Cardiac muscle cell (in vitro differentiated cells and primary cell): ENCODE measurements at regions not wholly inside any gene's neighbourhood (a gene's known extent, or its start where the extent isn't known, plus 50 kb on each side); places are given as distances from the start of the nearest gene placed in this dataset.

Experiments
- DNase-seq, 2 donors: peaks; one replicate each; pipeline versions ENCODE4 v3.0.0 to v3.0.0-alpha.2; 2010 to 2017; ENCODE audit warnings: low read depth in 1 of 2, low spot score in 1 of 2
- H3K27ac ChIP-seq: fragments of 200-600 bp; sonication (generic); 2 replicates; pipeline ENCODE4 v1.5.1; 2016
- H3K27me3 ChIP-seq: fragments of 200-600 bp; sonication (generic); 2 replicates; pipeline ENCODE4 v1.6.0; 2016; ENCODE audit warnings: control low read depth
- H3K36me3 ChIP-seq: fragments of 200-600 bp; sonication (generic); 2 replicates; pipeline ENCODE4 v1.5.1; 2016; ENCODE audit warnings: control low read depth
- H3K4me1 ChIP-seq: fragments of 200-600 bp; sonication (generic); 2 replicates; pipeline ENCODE4 v1.8.1; 2017; ENCODE audit warnings: low read depth, mild to moderate bottlenecking, mixed run types
- H3K4me3 ChIP-seq: fragments of 200-600 bp; sonication (generic); 2 replicates; pipeline ENCODE4 v1.5.1; 2016; ENCODE audit warnings: mild to moderate bottlenecking
- H3K9me3 ChIP-seq: fragments of 200-600 bp; sonication (generic); 2 replicates; pipeline ENCODE4 v1.5.1; 2017; ENCODE audit warnings: low read depth, mild to moderate bottlenecking, control low read depth
- CTCF ChIP-seq: IDR thresholded peaks from 2 replicates; pipeline ENCODE4 v1.5.1; 2012; ENCODE audit warnings: low read depth, mild to moderate bottlenecking, low read length

DNA sequence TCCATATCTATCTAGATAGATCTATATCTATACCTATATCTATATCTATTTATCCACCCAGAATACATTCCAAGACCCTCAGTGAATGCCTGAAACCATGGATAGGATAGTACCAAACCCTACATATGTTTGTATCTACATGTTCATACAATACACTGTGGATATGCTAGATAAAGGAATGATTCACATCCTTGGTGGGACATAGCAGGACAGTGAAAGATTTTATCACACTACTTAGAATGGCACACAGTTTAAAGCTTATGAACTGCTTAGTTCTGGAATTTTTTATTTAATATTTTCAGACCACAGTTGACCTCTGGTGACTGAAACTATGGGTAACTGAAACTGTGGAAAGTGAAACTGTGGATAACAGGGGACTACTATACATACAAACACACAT, 198.8 kb upstream of the TTC14 start:
- H3K27ac ChIP-seq, result no peak overlapping the region
- H3K4me1 ChIP-seq, result no peaks in the 10 kb centered on the region
- H3K36me3 ChIP-seq, result no peaks in the 10 kb centered on the region
- TF ChIP-seq CTCF, result no peak
- H3K4me3 ChIP-seq, result no peak overlapping the region
- H3K27me3 ChIP-seq, result no peaks in the 10 kb centered on the region
- DNase-seq, result no peak
- no peaks in the 10 kb centered on the region for H3K9me3 ChIP-seq

DNA sequence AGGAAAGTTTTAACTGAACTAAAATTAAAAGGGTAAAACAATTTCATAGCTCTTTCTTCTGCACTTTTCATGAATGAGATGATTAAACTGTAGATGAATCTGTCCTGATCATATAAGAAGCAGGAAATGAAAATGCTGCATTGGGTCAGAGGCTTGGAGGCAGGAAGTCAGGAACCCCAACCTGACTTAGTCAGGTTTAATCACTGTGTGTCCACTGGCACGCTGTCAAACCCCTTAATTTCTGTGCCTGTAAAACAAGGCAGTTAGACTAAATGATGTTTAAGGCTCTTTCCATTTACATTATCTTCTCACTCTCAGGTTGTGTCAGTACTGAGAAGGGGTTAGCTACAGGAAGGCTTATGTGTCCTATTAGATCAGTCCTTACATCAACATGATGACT, 193.3 kb upstream of the TTC14 start:
- Histone ChIP-seq H3K4me3 (no peak overlapping the region), H3K27me3 (no peaks in the 10 kb centered on the region), H3K27ac (no peak overlapping the region), H3K36me3 (no peaks in the 10 kb centered on the region), H3K9me3 (no peaks in the 10 kb centered on the region), H3K4me1 (no peaks in the 10 kb centered on the region)
- no peak for DNase-seq
- no peak for TF ChIP-seq CTCF

DNA sequence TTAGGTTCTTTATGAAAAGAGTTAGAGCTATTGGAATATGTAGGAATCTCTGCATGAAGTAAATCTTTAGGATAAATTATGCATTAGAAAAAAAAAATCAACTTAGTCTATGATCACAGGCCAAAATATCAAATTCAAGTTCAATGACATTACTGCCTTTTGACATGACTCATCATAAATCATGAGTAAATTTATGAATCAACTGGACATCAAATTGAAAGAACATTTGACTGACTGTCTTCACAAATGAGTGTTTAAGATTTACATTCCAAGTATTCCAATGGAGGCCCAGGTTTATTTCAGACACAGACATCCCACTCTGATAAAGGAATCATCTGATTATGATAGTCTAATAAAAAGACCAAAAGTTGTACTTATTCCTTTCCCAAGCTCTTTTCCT, 192.8 kb upstream of the TTC14 start:
- Histone ChIP-seq H3K27ac (no peak overlapping the region), H3K4me1 (no peaks in the 10 kb centered on the region), H3K27me3 (no peaks in the 10 kb centered on the region), H3K9me3 (no peaks in the 10 kb centered on the region), H3K4me3 (no peak overlapping the region), H3K36me3 (no peaks in the 10 kb centered on the region)
- no peak for DNase-seq
- no peak for TF ChIP-seq CTCF

- Histone ChIP-seq H3K27ac (no peak overlapping the region), H3K36me3 (no peaks in the 10 kb centered on the region), H3K27me3 (no peaks in the 10 kb centered on the region), H3K9me3 (no peaks in the 10 kb centered on the region), H3K4me1 (no peaks in the 10 kb centered on the region), H3K4me3 (no peak overlapping the region)
- no peak for TF ChIP-seq CTCF
- no peak for DNase-seq
Observed at GRCh38 chr3:180409883-180410282, 192.1 kb upstream of the TTC14 start.

DNA sequence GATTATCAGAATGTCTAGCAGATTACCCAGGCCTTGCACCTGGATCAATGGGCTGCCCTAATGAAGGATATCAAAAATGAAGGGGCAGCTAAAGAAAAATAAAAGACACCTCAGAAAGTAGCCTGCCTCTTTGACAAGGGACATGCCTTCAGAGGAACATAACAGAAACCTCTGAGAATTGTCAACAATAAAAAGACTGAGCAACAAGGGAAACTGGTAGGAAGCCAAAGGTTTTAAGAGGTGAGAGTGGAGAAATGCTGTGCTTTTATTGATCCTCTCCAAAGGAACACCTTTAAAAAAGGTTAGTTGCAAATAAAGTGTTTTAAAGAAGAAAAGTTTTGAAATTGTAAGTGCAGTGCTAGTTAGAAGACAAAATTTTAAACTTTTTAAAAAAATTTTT, 187.8 kb upstream of the TTC14 start:
- no peak for TF ChIP-seq CTCF
- H3K27ac ChIP-seq, result no peak overlapping the region
- no peaks in the 10 kb centered on the region for H3K4me1 ChIP-seq
- H3K9me3 ChIP-seq, result no peaks in the 10 kb centered on the region
- H3K4me3 ChIP-seq, result no peak overlapping the region
- no peaks in the 10 kb centered on the region for H3K36me3 ChIP-seq
- no peak for DNase-seq
- no peaks in the 10 kb centered on the region for H3K27me3 ChIP-seq

DNA sequence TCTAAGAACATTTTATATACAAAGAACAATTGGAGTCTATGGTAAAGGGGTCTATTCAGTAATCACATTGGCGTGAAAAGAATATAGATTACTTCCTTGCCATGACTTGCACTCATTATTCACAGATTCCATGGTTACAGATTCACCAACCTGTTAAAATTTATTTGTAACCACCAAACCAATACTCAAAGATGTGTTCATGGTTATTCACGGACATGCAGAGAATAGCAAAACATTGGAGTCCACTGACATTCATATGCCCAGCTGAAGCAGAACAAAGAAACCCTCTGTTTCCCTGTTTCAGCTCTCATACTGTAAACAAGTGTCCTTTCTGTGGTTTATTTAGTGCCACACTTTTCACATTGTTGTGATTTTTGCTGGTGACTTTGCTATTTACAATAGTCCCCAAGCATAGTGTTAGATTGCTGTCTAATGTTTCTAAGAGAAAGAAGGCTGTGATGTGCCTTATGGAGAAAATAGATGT, 185.8 kb upstream of the TTC14 start:
- DNase-seq, result no peak
- Histone ChIP-seq H3K9me3 (no peaks in the 10 kb centered on the region), H3K27me3 (no peaks in the 10 kb centered on the region), H3K4me3 (no peak overlapping the region), H3K27ac (no peak overlapping the region), H3K36me3 (no peaks in the 10 kb centered on the region), H3K4me1 (no peaks in the 10 kb centered on the region)
- no peak for TF ChIP-seq CTCF
